ENCODE measurements at regions not wholly inside any gene's neighbourhood (a gene's known extent, or its start where the extent isn't known, plus 50 kb on each side); places are given as distances from the start of the nearest gene placed in this dataset.
A peak's percentile ranks its signal among the peaks of the same experiment; 100 is the strongest.

DNA sequence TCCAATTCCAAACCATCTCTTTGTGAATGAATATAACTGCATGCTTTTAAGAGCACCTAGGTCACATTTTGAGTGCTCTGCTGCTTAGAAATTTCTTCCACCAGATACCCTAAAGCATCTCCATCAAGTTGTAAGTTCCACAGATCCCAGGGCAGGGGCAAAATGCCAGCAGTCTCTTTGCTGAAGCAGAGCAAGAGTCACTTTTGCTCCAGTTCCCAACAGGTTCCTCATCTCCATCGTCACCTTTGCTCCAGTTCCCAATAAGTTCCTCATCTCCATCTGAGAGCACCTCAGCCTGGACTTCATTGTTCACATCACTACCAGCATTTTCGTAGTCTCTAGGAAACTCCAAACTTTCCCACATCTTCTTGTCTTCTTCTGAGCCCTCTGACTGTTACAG is 116.7 kb upstream of the ALKAL2 start:
- TF ChIP-seq, protein P1, sequence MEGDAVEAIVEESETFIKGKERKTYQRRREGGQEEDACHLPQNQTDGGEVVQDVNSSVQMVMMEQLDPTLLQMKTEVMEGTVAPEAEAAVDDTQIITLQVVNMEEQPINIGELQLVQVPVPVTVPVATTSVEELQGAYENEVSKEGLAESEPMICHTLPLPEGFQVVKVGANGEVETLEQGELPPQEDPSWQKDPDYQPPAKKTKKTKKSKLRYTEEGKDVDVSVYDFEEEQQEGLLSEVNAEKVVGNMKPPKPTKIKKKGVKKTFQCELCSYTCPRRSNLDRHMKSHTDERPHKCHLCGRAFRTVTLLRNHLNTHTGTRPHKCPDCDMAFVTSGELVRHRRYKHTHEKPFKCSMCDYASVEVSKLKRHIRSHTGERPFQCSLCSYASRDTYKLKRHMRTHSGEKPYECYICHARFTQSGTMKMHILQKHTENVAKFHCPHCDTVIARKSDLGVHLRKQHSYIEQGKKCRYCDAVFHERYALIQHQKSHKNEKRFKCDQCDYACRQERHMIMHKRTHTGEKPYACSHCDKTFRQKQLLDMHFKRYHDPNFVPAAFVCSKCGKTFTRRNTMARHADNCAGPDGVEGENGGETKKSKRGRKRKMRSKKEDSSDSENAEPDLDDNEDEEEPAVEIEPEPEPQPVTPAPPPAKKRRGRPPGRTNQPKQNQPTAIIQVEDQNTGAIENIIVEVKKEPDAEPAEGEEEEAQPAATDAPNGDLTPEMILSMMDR (conservative IDR thresholded peaks at IDR 0.05; ENCODE audit: low read depth, low read length) = no peak
- no peak overlapping the region for H3K4me3 ChIP-seq (ENCODE audit: low read depth, low read length)
- no peak for DNase-seq (ENCODE audit: low read depth)

DNA sequence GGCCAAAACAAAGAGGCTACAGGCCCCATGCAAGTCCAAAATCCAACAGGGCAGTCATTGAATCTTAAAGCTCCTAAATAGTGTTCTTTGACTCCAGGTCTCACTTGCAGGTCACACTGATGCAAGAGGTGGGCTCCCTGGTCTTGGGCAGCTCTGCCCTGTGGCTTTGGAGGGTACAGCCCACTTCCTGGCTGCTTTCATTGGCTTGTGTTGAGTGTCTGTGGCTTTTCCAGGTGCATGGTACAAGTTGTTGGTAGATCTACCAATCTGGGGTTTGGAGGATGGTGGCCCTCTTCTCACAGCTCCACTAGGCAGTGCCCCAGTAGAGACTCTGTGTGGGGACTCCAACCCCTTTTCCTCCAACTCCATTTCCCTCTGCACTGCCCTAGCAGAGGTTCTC is 115.8 kb upstream of the ALKAL2 start:
- no peak for DNase-seq (ENCODE audit: low read depth)
- H3K4me3 ChIP-seq (ENCODE audit: low read depth, low read length) = no peak overlapping the region
- TF ChIP-seq, protein P1 (conservative IDR thresholded peaks at IDR 0.05; ENCODE audit: low read depth, low read length) = no peak

DNA sequence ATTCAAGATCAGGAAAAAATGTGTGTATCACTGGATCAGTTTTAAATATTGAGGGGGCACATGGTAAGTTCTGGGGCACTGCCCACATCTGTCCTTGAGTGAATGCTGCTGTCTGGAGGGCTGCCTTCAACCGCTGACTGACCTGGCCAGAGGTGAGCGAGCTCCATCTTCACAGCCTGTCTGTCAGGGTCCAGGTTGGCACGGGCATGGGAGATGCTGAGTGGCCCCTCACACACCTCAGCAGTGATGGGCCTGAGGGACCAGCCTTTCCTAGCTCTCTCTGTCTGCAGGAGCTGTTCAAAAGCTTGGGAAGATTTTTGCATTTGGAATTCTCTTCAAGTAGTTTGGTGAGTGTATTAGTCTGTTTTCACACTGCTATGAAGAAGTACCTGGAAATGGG is 114.8 kb upstream of the ALKAL2 start:
- DNase-seq (ENCODE audit: low read depth) = no peak
- TF ChIP-seq, protein P1 (conservative IDR thresholded peaks at IDR 0.05; ENCODE audit: low read depth, low read length) = no peak
- no peak overlapping the region for H3K4me3 ChIP-seq (ENCODE audit: low read depth, low read length)

DNA sequence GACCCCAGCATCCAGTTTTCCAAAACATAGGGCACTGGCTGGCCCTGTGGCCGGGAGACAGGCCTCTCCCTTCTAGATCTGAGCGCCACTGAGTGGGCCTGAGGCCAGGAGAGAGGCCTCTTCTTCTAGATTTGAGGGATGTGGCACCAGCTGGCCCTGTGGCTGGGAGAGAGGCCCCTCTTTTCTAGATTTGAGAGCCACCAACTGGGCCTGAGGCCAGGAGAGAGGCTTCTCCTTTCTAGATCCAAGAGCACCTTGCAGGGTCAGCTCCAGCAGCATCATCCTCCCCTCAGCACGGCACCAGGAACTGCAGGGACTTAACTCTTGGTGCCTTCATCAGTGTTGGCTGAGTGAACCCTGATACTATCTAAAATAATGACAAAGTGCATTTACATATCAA is 114.3 kb upstream of the ALKAL2 start:
- no peak for DNase-seq (ENCODE audit: low read depth)
- TF ChIP-seq, protein P1 (conservative IDR thresholded peaks at IDR 0.05; ENCODE audit: low read depth, low read length) = no peak
- H3K4me3 ChIP-seq (ENCODE audit: low read depth, low read length) = no peak overlapping the region

DNA sequence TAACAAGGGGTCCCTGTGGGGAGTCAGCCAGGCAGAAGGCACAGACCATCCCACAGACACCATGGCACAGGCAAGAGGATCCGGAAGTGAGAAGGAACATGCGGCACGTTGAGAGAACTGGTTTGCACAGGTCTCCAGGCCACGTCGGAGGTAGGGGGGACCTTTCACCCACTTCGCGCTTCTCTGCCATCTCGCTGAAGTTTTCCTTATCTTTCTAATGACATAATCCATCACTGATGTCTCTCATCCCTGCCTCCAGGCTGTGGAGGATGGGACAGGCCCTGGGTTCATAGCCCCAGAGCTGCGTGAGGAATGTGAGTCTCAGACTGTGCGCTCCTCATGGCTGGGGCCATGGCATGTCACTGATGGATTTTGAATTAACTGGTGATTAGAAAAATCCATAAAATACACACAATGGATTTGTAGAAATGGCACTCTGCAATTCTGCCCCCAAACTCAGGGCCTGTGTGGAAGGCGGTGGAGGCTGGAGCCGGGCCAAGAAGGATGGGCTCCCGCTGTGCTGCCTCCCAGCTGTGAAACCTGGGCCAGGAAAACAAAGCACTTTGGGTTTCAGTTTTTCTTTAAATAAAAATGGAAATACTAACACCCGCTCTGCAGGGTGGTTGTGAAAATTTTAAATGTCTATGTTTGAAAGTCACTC is 113.3 kb upstream of the ALKAL2 start:
- DNase-seq (ENCODE audit: low read depth) = peak; percentile 53
- TF ChIP-seq, protein P1 (conservative IDR thresholded peaks at IDR 0.05; ENCODE audit: low read depth, low read length) = no peak

DNA sequence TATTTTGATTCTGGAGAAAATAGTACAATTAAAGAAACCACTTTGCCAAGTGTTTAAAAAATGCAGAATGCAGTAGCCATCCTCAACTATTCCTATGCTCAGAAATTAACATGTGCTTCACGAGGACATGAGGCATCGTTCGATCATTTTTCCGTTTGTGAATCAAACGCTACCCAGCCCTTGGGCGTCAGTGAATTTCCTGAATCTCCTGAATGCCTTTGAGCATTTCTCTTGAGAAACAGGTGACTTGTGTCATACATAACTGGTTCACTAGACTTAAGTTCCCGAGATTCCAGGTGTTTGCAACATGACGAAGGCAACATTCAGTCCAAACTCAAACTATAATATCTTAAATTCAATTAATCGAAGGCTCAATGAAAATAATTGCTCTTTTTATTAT is 110.0 kb upstream of the ALKAL2 start:
- TF ChIP-seq, protein P1 (conservative IDR thresholded peaks at IDR 0.05; ENCODE audit: low read depth, low read length) = no peak
- no peak for DNase-seq (ENCODE audit: low read depth)
- H3K4me3 ChIP-seq (ENCODE audit: low read depth, low read length) = no peak overlapping the region

More for the DNA sequence above, 113.3 kb upstream of the ALKAL2 start:
- H3K4me3 ChIP-seq (ENCODE audit: low read depth, low read length) = no peak overlapping the region

DNA sequence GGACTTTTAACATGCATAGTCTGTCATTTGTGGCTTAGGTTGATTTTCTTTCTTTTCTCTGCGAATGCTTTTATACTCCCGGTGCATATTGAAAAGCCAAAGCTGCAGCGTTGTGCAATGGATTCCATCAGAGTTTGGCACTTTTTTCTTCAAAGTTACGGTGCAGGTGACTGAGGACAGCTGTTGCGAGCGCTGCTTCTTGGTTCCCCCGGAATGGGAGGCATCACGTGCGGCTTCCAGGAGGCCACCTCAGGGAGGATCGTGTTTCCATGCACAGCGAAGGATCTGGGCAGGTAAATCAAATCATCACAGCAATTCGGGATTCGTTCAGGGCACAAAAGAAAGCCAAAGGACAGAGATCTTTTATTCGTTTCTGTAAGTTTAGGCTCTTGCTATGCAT is 109.6 kb upstream of the ALKAL2 start:
- DNase-seq (ENCODE audit: low read depth) = no peak
- no peak overlapping the region for H3K4me3 ChIP-seq (ENCODE audit: low read depth, low read length)
- TF ChIP-seq, protein P1 (conservative IDR thresholded peaks at IDR 0.05; ENCODE audit: low read depth, low read length) = no peak

All from choroid plexus epithelial cell (primary cell).